Gastroesophageal sphincter (tissue), 4 donors: ENCODE measurements at regions not wholly inside any gene's neighbourhood (a gene's known extent, or its start where the extent isn't known, plus 50 kb on each side); places are given as distances from the start of the nearest gene placed in this dataset.
A peak's percentile ranks its signal among the peaks of the same experiment; 100 is the strongest.

ENCODE experiments used
- ATAC-seq: fragments of 150-250 bp; one replicate; pipeline ENCODE4 v1.9.1; 2016; ENCODE audit warnings: mild to moderate bottlenecking, moderate library complexity
- H3K27ac ChIP-seq, 4 donors: fragments of 200-600 bp; sonication (generic) in 3 of 4; 1 replicate in 3 of 4; 2 replicates in 1 of 4; pipeline ENCODE4 v1.5.1; 2016 to 2019
- H3K27me3 ChIP-seq: fragments of 200-600 bp; sonication (generic); one replicate; pipeline ENCODE4 v1.5.1; 2019
- H3K36me3 ChIP-seq, 2 donors: fragments of 200-600 bp; sonication (generic); one replicate each; pipeline ENCODE4 v1.5.1; 2019; ENCODE audit warnings: control low read depth in 1 of 2
- H3K4me1 ChIP-seq, 3 donors: fragments of 200-600 bp; sonication (generic); 1 replicate in 2 of 3; 2 replicates in 1 of 3; pipeline ENCODE4 v1.5.1; 2016 to 2019; ENCODE audit warnings: control low read depth in 2 of 3
- H3K4me3 ChIP-seq, 2 donors: fragments of 200-600 bp; sonication (generic); one replicate each; pipeline ENCODE4 v1.5.1; 2019; ENCODE audit warnings: mild to moderate bottlenecking in 1 of 2, moderate library complexity in 1 of 2
- H3K9me3 ChIP-seq, 3 donors: fragments of 200-600 bp; sonication (generic); one replicate each; pipeline ENCODE4 v1.5.1; 2017 to 2019; ENCODE audit warnings: control low read depth in 2 of 3
- CTCF ChIP-seq, 4 experiments: fragments of 200-600 bp in 2 of 4; fragments of 450-650 bp in 2 of 4; sonication (generic) in 1 of 4; IDR thresholded peaks; one replicate each; pipeline ENCODE4 v1.5.1; 2017 to 2019; ENCODE audit warnings: antibody characterized with exemption in 4 of 4, mild to moderate bottlenecking in 2 of 4, moderate library complexity in 2 of 4
- EP300 ChIP-seq: sonication (generic); formaldehyde crosslinking; IDR thresholded peaks from one replicate; pipeline ENCODE4 v1.6.1; 2017; ENCODE audit warnings: antibody characterized with exemption, mild to moderate bottlenecking
- POLR2A ChIP-seq, 2 donors: fragments of 450-650 bp; IDR thresholded peaks; one replicate each; pipeline ENCODE4 v1.6.1; 2017; ENCODE audit warnings: antibody characterized with exemption in 2 of 2, mild to moderate bottlenecking in 2 of 2, moderate library complexity in 1 of 2
- POLR2AphosphoS5 ChIP-seq: sonication (generic); formaldehyde crosslinking; IDR thresholded peaks from one replicate; pipeline ENCODE4 v1.6.1; 2017; ENCODE audit warnings: antibody characterized with exemption
- WGBS, 2 donors: methylation state at CpG; one replicate each; pipeline ENCODE4 v1.1.5; 2018; ENCODE audit warnings: low coverage in 1 of 2; 5-methylcytosine and 5-hydroxymethylcytosine counted together

GRCh38 chr1:199101635-199102034, 462.8 kb downstream of the PTPRC start:
- H3K4me3 ChIP-seq, result no peak overlapping the region
- no peak overlapping the region for H3K27ac ChIP-seq
- H3K27me3 ChIP-seq, result no peaks in the 10 kb centered on the region
- WGBS, 2 donors, result 70 to 86% methylated on average over 2 to 3 of the region's 3 CpGs
- H3K9me3 ChIP-seq, result peaks cover 0 to 2% (median 0%) of the 10 kb centered on the region in 3 donors
- no peak for TF ChIP-seq EP300
- TF ChIP-seq POLR2A (IDR thresholded peaks at IDR 0.05), result no peak
- no peak for TF ChIP-seq CTCF (IDR thresholded peaks at IDR 0.05)
- TF ChIP-seq POLR2AphosphoS5, result no peak
- no peaks in the 10 kb centered on the region for H3K36me3 ChIP-seq
- H3K4me1 ChIP-seq, result no peaks in the 10 kb centered on the region
- ATAC-seq, result no peak

- WGBS, 2 donors, result 89 to 92% methylated on average over 2 of the region's 3 CpGs
These were observed 463.4 kb downstream of the PTPRC start for GRCh38 chr1:199102239-199102638.

GRCh38 chr1:199109160-199109559, 470.3 kb downstream of the PTPRC start:
- Histone ChIP-seq H3K36me3 (no peaks in the 10 kb centered on the region), H3K9me3 (peaks cover 0 to 23% (median 0%) of the 10 kb centered on the region in 3 donors), H3K4me1 (no peaks in the 10 kb centered on the region), H3K27me3 (no peaks in the 10 kb centered on the region), H3K27ac (no peak overlapping the region), H3K4me3 (no peak overlapping the region)
- no peak for ATAC-seq
- TF ChIP-seq POLR2A (IDR thresholded peaks at IDR 0.05) (no peak), POLR2AphosphoS5 (no peak), EP300 (no peak), CTCF (IDR thresholded peaks at IDR 0.05) (no peak)
- WGBS, 2 donors, result 89 to 100% methylated on average over 3 of the region's 3 CpGs

More at GRCh38 chr1:199102239-199102638, 463.4 kb downstream of the PTPRC start:
- TF ChIP-seq EP300 (no peak), POLR2A (IDR thresholded peaks at IDR 0.05) (no peak)
- H3K4me1 ChIP-seq, result no peaks in the 10 kb centered on the region
- H3K27ac ChIP-seq, result no peak overlapping the region
- H3K9me3 ChIP-seq, result peaks cover 0 to 8% (median 0%) of the 10 kb centered on the region in 3 donors
- no peak for ATAC-seq
- H3K36me3 ChIP-seq, result no peaks in the 10 kb centered on the region
- H3K4me3 ChIP-seq, result no peak overlapping the region
- no peaks in the 10 kb centered on the region for H3K27me3 ChIP-seq

- no peak overlapping the region for H3K4me3 ChIP-seq
- TF ChIP-seq EP300 (no peak), POLR2A (IDR thresholded peaks at IDR 0.05) (no peak), POLR2AphosphoS5 (no peak), CTCF (IDR thresholded peaks at IDR 0.05) (no peak)
- no peaks in the 10 kb centered on the region for H3K4me1 ChIP-seq
- H3K27me3 ChIP-seq, result no peaks in the 10 kb centered on the region
- H3K27ac ChIP-seq, result no peak overlapping the region
- ATAC-seq, result no peak
- H3K9me3 ChIP-seq, result peaks cover 0 to 14% (median 0%) of the 10 kb centered on the region in 3 donors
- H3K36me3 ChIP-seq, result no peaks in the 10 kb centered on the region
These were observed 473.5 kb downstream of the PTPRC start for GRCh38 chr1:199112365-199112764.

- TF ChIP-seq EP300, result no peak
- peak in 1 of 4 experiments; percentile 48 for TF ChIP-seq CTCF (IDR thresholded peaks at IDR 0.05)
- no peak for TF ChIP-seq POLR2AphosphoS5
- no peak for TF ChIP-seq POLR2A (IDR thresholded peaks at IDR 0.05)
- Histone ChIP-seq H3K27me3 (no peaks in the 10 kb centered on the region), H3K36me3 (no peaks in the 10 kb centered on the region), H3K4me3 (no peak overlapping the region), H3K4me1 (no peaks in the 10 kb centered on the region), H3K27ac (no peak overlapping the region), H3K9me3 (peaks cover 0 to 8% (median 0%) of the 10 kb centered on the region in 3 donors)
- no peak for ATAC-seq
- WGBS, 2 donors, result 71 to 73% methylated on average over 2 of the region's 2 CpGs
These were observed 474.5 kb downstream of the PTPRC start for GRCh38 chr1:199113265-199113869.
